ENCODE measurements at regions not wholly inside any gene's neighbourhood (a gene's known extent, or its start where the extent isn't known, plus 50 kb on each side); places are given as distances from the start of the nearest gene placed in this dataset.

GRCh38 chr5:88394536-88395175 is 126.0 kb upstream of the TMEM161B start:
- TF ChIP-seq POLR2A (IDR thresholded peaks at IDR 0.05) (no peak), CTCF (IDR thresholded peaks at IDR 0.05) (no peak)
- Histone ChIP-seq H3K27ac (no peak overlapping the region), H3K36me3 (no peaks in the 10 kb centered on the region), H3K4me1 (peaks cover 5 to 14% of the 10 kb centered on the region in 2 donors), H3K4me3 (replicated peaks in 1 of 3) (no peak overlapping the region), H3K27me3 (no peaks in the 10 kb centered on the region), H3K9me3 (no peaks in the 10 kb centered on the region)
- 77% methylated on average over 8 of the region's 8 CpGs for WGBS, 2 donors
- intact Hi-C loops (cut with DNase I) = no loop called here
- no peak for DNase-seq

- no peak for DNase-seq
- intact Hi-C loops (cut with DNase I) = no loop called here
- H3K27ac ChIP-seq = no peak overlapping the region
- H3K36me3 ChIP-seq = no peaks in the 10 kb centered on the region
- TF ChIP-seq POLR2A (IDR thresholded peaks at IDR 0.05) (no peak), CTCF (IDR thresholded peaks at IDR 0.05) (no peak)
- H3K9me3 ChIP-seq = no peaks in the 10 kb centered on the region
- H3K27me3 ChIP-seq = no peaks in the 10 kb centered on the region
- peaks cover 5 to 14% of the 10 kb centered on the region in 2 donors for H3K4me1 ChIP-seq
- WGBS, 2 donors = 81 to 84% methylated on average over 7 of the region's 7 CpGs
- no peak overlapping the region for H3K4me3 ChIP-seq (replicated peaks in 1 of 3)
Measured at GRCh38 chr5:88393716-88394535, 125.3 kb upstream of the TMEM161B start.

GRCh38 chr5:88393042-88393441 is 124.4 kb upstream of the TMEM161B start:
- Histone ChIP-seq H3K9me3 (no peaks in the 10 kb centered on the region), H3K4me3 (replicated peaks in 1 of 3) (no peak overlapping the region), H3K27me3 (no peaks in the 10 kb centered on the region), H3K36me3 (no peaks in the 10 kb centered on the region), H3K4me1 (peaks cover 5 to 14% of the 10 kb centered on the region in 2 donors), H3K27ac (no peak overlapping the region)
- intact Hi-C loops (cut with DNase I) = no loop called here
- no peak for DNase-seq
- 64 to 69% methylated on average over 2 of the region's 2 CpGs for WGBS, 2 donors
- TF ChIP-seq CTCF (IDR thresholded peaks at IDR 0.05) (no peak), POLR2A (IDR thresholded peaks at IDR 0.05) (no peak)

GRCh38 chr5:88391991-88392390 is 123.3 kb upstream of the TMEM161B start:
- Histone ChIP-seq H3K36me3 (no peaks in the 10 kb centered on the region), H3K27me3 (no peaks in the 10 kb centered on the region), H3K27ac (no peak overlapping the region), H3K9me3 (no peaks in the 10 kb centered on the region), H3K4me3 (replicated peaks in 1 of 3) (no peak overlapping the region), H3K4me1 (peaks cover 3 to 5% of the 10 kb centered on the region in 2 donors)
- intact Hi-C loops (cut with DNase I) = no loop called here
- TF ChIP-seq POLR2A (IDR thresholded peaks at IDR 0.05) (no peak), CTCF (IDR thresholded peaks at IDR 0.05) (no peak)
- no peak for DNase-seq
- WGBS, 2 donors = 73 to 76% methylated on average over 3 of the region's 3 CpGs

- WGBS, 2 donors = 60 to 67% methylated on average over 8 of the region's 8 CpGs
- Histone ChIP-seq H3K27ac (no peak overlapping the region), H3K4me3 (replicated peaks in 1 of 3) (no peak overlapping the region), H3K27me3 (no peaks in the 10 kb centered on the region), H3K36me3 (no peaks in the 10 kb centered on the region), H3K9me3 (no peaks in the 10 kb centered on the region), H3K4me1 (no peaks in the 10 kb centered on the region)
- intact Hi-C loops (cut with DNase I) = no loop called here
- no peak for DNase-seq
- TF ChIP-seq POLR2A (IDR thresholded peaks at IDR 0.05) (no peak), CTCF (IDR thresholded peaks at IDR 0.05) (no peak)
Measured at GRCh38 chr5:88391116-88391515, 122.5 kb upstream of the TMEM161B start.

Data from thyroid gland (tissue), 4 donors.